Esophagus muscularis mucosa (tissue), 4 donors: ENCODE measurements at regions not wholly inside any gene's neighbourhood (a gene's known extent, or its start where the extent isn't known, plus 50 kb on each side); places are given as distances from the start of the nearest gene placed in this dataset.

Experiments
- DNase-seq: peaks from one replicate; pipeline ENCODE4 v3.0.0-alpha.2; 2017; ENCODE audit errors: extremely low spot score
- H3K27ac ChIP-seq, 4 donors: fragments of 200-600 bp; sonication (generic); replicated peaks in 1 of 4; 1 replicate in 3 of 4; 2 replicates in 1 of 4; pipeline ENCODE4 v1.5.1; 2016 to 2019; ENCODE audit warnings: mild to moderate bottlenecking in 1 of 4
- H3K27me3 ChIP-seq, 4 donors: fragments of 200-600 bp; sonication (generic); one replicate each; pipeline versions ENCODE4 v1.5.1 to v1.6.0; 2016 to 2019
- H3K36me3 ChIP-seq, 4 donors: fragments of 200-600 bp; sonication (generic); one replicate each; pipeline ENCODE4 v1.5.1; 2016 to 2019
- H3K4me1 ChIP-seq, 4 donors: fragments of 200-600 bp; sonication (generic); one replicate each; pipeline ENCODE4 v1.5.1; 2016 to 2019
- H3K4me3 ChIP-seq, 4 donors: fragments of 200-600 bp; sonication (generic); 1 replicate in 2 of 4; 2 replicates in 2 of 4; pipeline ENCODE4 v1.5.1; 2016 to 2019; ENCODE audit warnings: mild to moderate bottlenecking in 4 of 4, moderate library complexity in 1 of 4
- H3K9me3 ChIP-seq, 4 donors: fragments of 200-600 bp; sonication (generic); 1 replicate in 3 of 4; 2 replicates in 1 of 4; pipeline ENCODE4 v1.5.1; 2016 to 2019
- CTCF ChIP-seq, 3 experiments: fragments of 200-600 bp in 2 of 3; fragments of 450-650 bp in 1 of 3; sonication (generic) in 2 of 3; IDR thresholded peaks; one replicate each; pipeline ENCODE4 v1.5.1; 2017 to 2019; ENCODE audit warnings: antibody characterized with exemption in 3 of 3, mild to moderate bottlenecking in 2 of 3, moderate library complexity in 1 of 3
- EP300 ChIP-seq: sonication (generic); formaldehyde crosslinking; IDR thresholded peaks from one replicate; pipeline ENCODE4 v1.6.1; 2017; ENCODE audit warnings: antibody characterized with exemption
- POLR2A ChIP-seq: fragments of 450-650 bp; IDR thresholded peaks from one replicate; pipeline ENCODE4 v1.6.1; 2017; ENCODE audit warnings: antibody characterized with exemption, moderate library complexity, mild to moderate bottlenecking, low read depth
- POLR2AphosphoS5 ChIP-seq, 2 donors: sonication (generic); formaldehyde crosslinking; IDR thresholded peaks; one replicate each; pipeline ENCODE4 v1.6.1; 2017; ENCODE audit warnings: antibody characterized with exemption in 2 of 2
- WGBS: methylation state at CpG from one replicate; pipeline ENCODE4 v1.1.5; 2018; 5-methylcytosine and 5-hydroxymethylcytosine counted together
- intact Hi-C: fragments of 100-400 bp; cut with DNase I; formaldehyde crosslinking; loops from one replicate; pipeline ENCODE4 v1.15.1; 2023

- TF ChIP-seq EP300 (no peak), POLR2A (no peak), CTCF (IDR thresholded peaks at IDR 0.05) (no peak), POLR2AphosphoS5 (IDR thresholded peaks at IDR 0.05) (no peak)
- H3K4me1 ChIP-seq, result no peaks in the 10 kb centered on the region
These were observed 408.7 kb downstream of the ADAMTS20 start for GRCh38 chr12:43143278-43143677.

GRCh38 chr12:43132291-43132690 lies 419.7 kb downstream of the ADAMTS20 start:
- 32% methylated on average over 1 of the region's 1 CpG for WGBS
- intact Hi-C loops, result no loop called here
- no peaks in the 10 kb centered on the region for H3K36me3 ChIP-seq
- no peaks in the 10 kb centered on the region for H3K4me1 ChIP-seq
- no peaks in the 10 kb centered on the region for H3K9me3 ChIP-seq
- no peak overlapping the region for H3K4me3 ChIP-seq
- DNase-seq, result no peak
- no peaks in the 10 kb centered on the region for H3K27me3 ChIP-seq
- H3K27ac ChIP-seq, result no peak overlapping the region
- TF ChIP-seq POLR2AphosphoS5 (IDR thresholded peaks at IDR 0.05), result no peak
- TF ChIP-seq EP300, result no peak
- TF ChIP-seq CTCF (IDR thresholded peaks at IDR 0.05), result no peak
- TF ChIP-seq POLR2A, result no peak

More at GRCh38 chr12:43143278-43143677, 408.7 kb downstream of the ADAMTS20 start:
- H3K27ac ChIP-seq, result no peak overlapping the region
- H3K9me3 ChIP-seq, result peaks cover 0 to 20% (median 7%) of the 10 kb centered on the region in 4 donors
- H3K36me3 ChIP-seq, result no peaks in the 10 kb centered on the region
- intact Hi-C loops, result no loop called here
- no peak overlapping the region for H3K4me3 ChIP-seq
- H3K27me3 ChIP-seq, result no peaks in the 10 kb centered on the region
- no peak for DNase-seq

GRCh38 chr12:43131301-43131700 lies 420.7 kb downstream of the ADAMTS20 start:
- no peak overlapping the region for H3K4me3 ChIP-seq
- WGBS, result 100% methylated on average over 1 of the region's 1 CpG
- no peak for DNase-seq
- intact Hi-C loops, result no loop called here
- no peaks in the 10 kb centered on the region for H3K27me3 ChIP-seq
- no peaks in the 10 kb centered on the region for H3K4me1 ChIP-seq
- TF ChIP-seq CTCF (IDR thresholded peaks at IDR 0.05), result no peak
- no peaks in the 10 kb centered on the region for H3K36me3 ChIP-seq
- H3K9me3 ChIP-seq, result no peaks in the 10 kb centered on the region
- H3K27ac ChIP-seq, result no peak overlapping the region

- DNase-seq, result no peak
- intact Hi-C loops, result no loop called here
- H3K36me3 ChIP-seq, result no peaks in the 10 kb centered on the region
- H3K27me3 ChIP-seq, result no peaks in the 10 kb centered on the region
- H3K9me3 ChIP-seq, result no peaks in the 10 kb centered on the region
- no peak overlapping the region for H3K4me3 ChIP-seq
- H3K4me1 ChIP-seq, result no peaks in the 10 kb centered on the region
- H3K27ac ChIP-seq, result no peak overlapping the region
- TF ChIP-seq EP300 (no peak), CTCF (IDR thresholded peaks at IDR 0.05) (no peak), POLR2AphosphoS5 (IDR thresholded peaks at IDR 0.05) (no peak), POLR2A (no peak)
- 93% methylated on average over 3 of the region's 3 CpGs for WGBS
These were observed 424.0 kb downstream of the ADAMTS20 start for GRCh38 chr12:43127886-43128549.

GRCh38 chr12:43126652-43127375 lies 425.2 kb downstream of the ADAMTS20 start:
- Histone ChIP-seq H3K27ac (no peak overlapping the region), H3K9me3 (no peaks in the 10 kb centered on the region), H3K4me3 (no peak overlapping the region), H3K27me3 (no peaks in the 10 kb centered on the region), H3K4me1 (no peaks in the 10 kb centered on the region), H3K36me3 (no peaks in the 10 kb centered on the region)
- 86% methylated on average over 2 of the region's 2 CpGs for whole genome bisulfite sequencing
- no peak for DNase-seq
- intact Hi-C loops, result no loop called here
- no peak for TF ChIP-seq CTCF (IDR thresholded peaks at IDR 0.05)
- TF ChIP-seq POLR2AphosphoS5 (IDR thresholded peaks at IDR 0.05), result no peak
- no peak for TF ChIP-seq EP300
- TF ChIP-seq POLR2A, result no peak
